SK-N-MC (cell line): ENCODE measurements at regions not wholly inside any gene's neighbourhood (a gene's known extent, or its start where the extent isn't known, plus 50 kb on each side); places are given as distances from the start of the nearest gene placed in this dataset.

Experiments used
- DNase-seq: peaks from one replicate; pipeline ENCODE4 v3.0.0-alpha.2; 2011; ENCODE audit warnings: low read depth, low spot score
- H3K27ac ChIP-seq: fragments of 200-600 bp; sonication (generic); 2 replicates; pipeline ENCODE4 v1.5.1; 2016; ENCODE audit warnings: mixed run types
- H3K36me3 ChIP-seq: fragments of 200-600 bp; sonication (generic); 2 replicates; pipeline ENCODE4 v1.6.1; 2017; ENCODE audit warnings: antibody characterized with exemption, low read length, mixed read lengths; ENCODE audit not compliant: insufficient read depth
- H3K4me3 ChIP-seq: fragments of 200-600 bp; sonication (generic); 2 replicates; pipeline ENCODE4 v1.5.1; 2016
- H3K9ac ChIP-seq: fragments of 200-600 bp; sonication (generic); 2 replicates; pipeline ENCODE4 v1.8.0; 2017; ENCODE audit warnings: mixed run types, mixed read lengths; ENCODE audit not compliant: insufficient read length
- H3K9me3 ChIP-seq: fragments of 200-600 bp; sonication (generic); 2 replicates; pipeline ENCODE4 v1.6.1; 2017; ENCODE audit warnings: low read depth, mild to moderate bottlenecking, antibody characterized with exemption, low read length, moderate library complexity, mixed read lengths
- EZH2 ChIP-seq: fragments of 200-600 bp; sonication (generic); IDR thresholded peaks from one replicate; pipeline ENCODE4 v1.6.1; 2017; ENCODE audit warnings: antibody characterized with exemption
- FOXP2 ChIP-seq: optimal IDR thresholded peaks from 2 replicates; pipeline ENCODE3; 2011; ENCODE audit warnings: mild to moderate bottlenecking, moderate library complexity; ENCODE audit not compliant: insufficient read depth; ENCODE audit errors: extremely low read length, control extremely low read depth
- POLR2AphosphoS5 ChIP-seq: IDR thresholded peaks from 2 replicates; pipeline ENCODE4 v1.6.1; 2012; ENCODE audit warnings: mild to moderate bottlenecking, low read depth, low read length, borderline replicate concordance

- no peaks in the 10 kb centered on the region for H3K36me3 ChIP-seq
- no peak overlapping the region for H3K27ac ChIP-seq
- no peak overlapping the region for H3K9ac ChIP-seq
- no peak overlapping the region for H3K4me3 ChIP-seq
- H3K9me3 ChIP-seq = no peaks in the 10 kb centered on the region
- no peak for TF ChIP-seq FOXP2
- TF ChIP-seq EZH2 = no peak
- TF ChIP-seq POLR2AphosphoS5 = no peak
- no peak for DNase-seq
These were observed 976.2 kb upstream of the FANCL start for GRCh38 chr2:59217360-59217759.

GRCh38 chr2:59206361-59206760 is 965.2 kb upstream of the FANCL start:
- Histone ChIP-seq H3K9ac (no peak overlapping the region), H3K27ac (no peak overlapping the region), H3K36me3 (no peaks in the 10 kb centered on the region), H3K4me3 (no peak overlapping the region), H3K9me3 (no peaks in the 10 kb centered on the region)
- DNase-seq = no peak
- no peak for TF ChIP-seq FOXP2
- no peak for TF ChIP-seq POLR2AphosphoS5
- TF ChIP-seq EZH2 = no peak

DNA sequence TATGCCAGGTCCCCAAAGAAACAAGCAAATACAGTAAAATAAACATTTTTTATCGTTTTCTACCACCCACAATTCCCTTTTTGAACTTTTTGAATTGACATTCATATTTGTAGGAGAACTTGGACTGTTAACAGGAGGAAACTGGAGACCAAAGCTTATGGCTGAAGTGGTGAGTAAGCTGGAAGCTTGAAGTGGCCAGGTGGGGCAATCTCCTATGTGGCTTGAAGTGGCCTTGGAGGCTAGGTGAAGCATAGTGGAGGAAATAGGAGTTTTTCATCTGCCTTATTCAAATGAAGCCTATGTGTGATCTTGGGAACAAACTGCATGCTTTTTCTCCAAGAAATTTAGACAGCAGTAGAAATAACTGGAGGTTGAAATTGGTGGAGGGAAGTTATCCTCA is 962.9 kb upstream of the FANCL start:
- no peak for DNase-seq
- TF ChIP-seq POLR2AphosphoS5 (no peak), EZH2 (no peak), FOXP2 (no peak)

GRCh38 chr2:59196491-59196890 is 955.4 kb upstream of the FANCL start:
- TF ChIP-seq POLR2AphosphoS5 (no peak), EZH2 (no peak), FOXP2 (no peak)
- Histone ChIP-seq H3K36me3 (no peaks in the 10 kb centered on the region), H3K27ac (no peak overlapping the region), H3K9me3 (no peaks in the 10 kb centered on the region), H3K4me3 (no peak overlapping the region), H3K9ac (no peak overlapping the region)
- DNase-seq = no peak

More for the DNA sequence above, 962.9 kb upstream of the FANCL start:
- Histone ChIP-seq H3K36me3 (no peaks in the 10 kb centered on the region), H3K9me3 (no peaks in the 10 kb centered on the region), H3K4me3 (no peak overlapping the region), H3K9ac (no peak overlapping the region), H3K27ac (no peak overlapping the region)

DNA sequence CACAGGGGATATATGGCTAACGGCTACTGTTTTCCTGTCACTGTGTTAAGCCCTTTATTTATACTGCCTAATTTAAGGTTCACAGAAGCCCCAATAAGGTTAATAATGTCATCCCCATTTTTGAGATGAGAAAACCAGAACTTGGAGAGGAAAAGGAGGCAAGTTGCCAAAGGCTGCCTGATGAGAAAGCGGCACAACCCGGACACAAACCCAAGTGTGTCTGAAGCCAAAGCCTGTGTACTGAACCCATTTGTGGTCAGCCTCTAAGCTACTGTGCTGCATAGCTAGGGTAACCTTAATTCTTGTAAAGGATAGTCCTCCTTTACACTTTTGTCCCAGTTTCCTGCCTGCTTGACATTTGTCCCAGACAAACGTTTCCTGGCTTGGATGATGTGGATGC is 954.7 kb upstream of the FANCL start:
- no peak for DNase-seq
- no peak overlapping the region for H3K4me3 ChIP-seq
- no peaks in the 10 kb centered on the region for H3K9me3 ChIP-seq
- H3K27ac ChIP-seq = no peak overlapping the region
- no peak overlapping the region for H3K9ac ChIP-seq
- TF ChIP-seq EZH2 (no peak), POLR2AphosphoS5 (no peak), FOXP2 (no peak)
- H3K36me3 ChIP-seq = no peaks in the 10 kb centered on the region

DNA sequence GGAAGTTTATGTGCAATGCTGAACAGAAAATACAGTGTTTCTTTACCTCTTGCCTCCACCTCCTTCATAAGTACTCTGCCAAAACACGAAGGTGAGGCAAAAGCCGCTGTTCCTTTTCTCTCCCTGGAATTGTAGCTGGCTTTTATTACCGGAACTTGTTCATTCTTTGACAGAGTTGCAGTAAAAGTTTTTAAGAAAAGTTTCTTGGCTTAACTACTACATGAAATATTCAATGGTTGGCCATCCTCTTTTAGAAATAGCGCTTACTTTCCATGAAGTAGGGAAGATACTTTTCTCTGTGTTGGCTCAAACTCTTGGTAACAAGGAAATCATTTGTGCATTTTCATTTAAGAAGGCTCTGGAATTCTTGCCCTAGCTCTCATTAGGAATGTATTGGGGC is 950.7 kb upstream of the FANCL start:
- no peak for DNase-seq
- Histone ChIP-seq H3K9me3 (no peaks in the 10 kb centered on the region), H3K27ac (no peak overlapping the region), H3K36me3 (no peaks in the 10 kb centered on the region), H3K4me3 (no peak overlapping the region), H3K9ac (no peak overlapping the region)
- TF ChIP-seq FOXP2 (no peak), POLR2AphosphoS5 (no peak), EZH2 (no peak)

DNA sequence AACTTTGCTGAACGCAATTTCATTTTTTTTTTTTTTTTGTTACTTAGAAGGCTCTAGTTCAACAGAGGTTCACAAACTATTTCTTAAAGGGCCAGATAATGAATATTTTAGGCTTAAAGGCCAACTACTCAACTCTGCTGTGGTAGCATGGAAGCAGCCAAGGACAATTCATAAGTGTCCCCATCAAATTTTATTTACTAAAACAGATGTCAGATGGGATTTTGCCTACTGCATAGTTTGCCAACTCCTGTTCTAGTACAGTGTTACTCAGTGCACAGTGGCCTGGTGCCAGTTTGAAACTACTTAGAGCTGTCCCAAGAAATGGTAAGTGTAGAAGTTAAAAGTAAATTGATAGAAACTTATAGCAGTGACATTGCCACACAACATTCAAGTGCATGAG is 949.4 kb upstream of the FANCL start:
- TF ChIP-seq EZH2 = no peak
- no peak for TF ChIP-seq POLR2AphosphoS5
- TF ChIP-seq FOXP2 = no peak
- no peak for DNase-seq
- no peaks in the 10 kb centered on the region for H3K9me3 ChIP-seq
- H3K9ac ChIP-seq = no peak overlapping the region
- H3K36me3 ChIP-seq = no peaks in the 10 kb centered on the region
- no peak overlapping the region for H3K4me3 ChIP-seq
- no peak overlapping the region for H3K27ac ChIP-seq

GRCh38 chr2:59184276-59185020 is 943.3 kb upstream of the FANCL start:
- H3K9me3 ChIP-seq = no peaks in the 10 kb centered on the region
- TF ChIP-seq EZH2 (no peak), POLR2AphosphoS5 (no peak), FOXP2 (no peak)
- H3K36me3 ChIP-seq = no peaks in the 10 kb centered on the region
- H3K4me3 ChIP-seq = no peak overlapping the region
- DNase-seq = no peak
- H3K9ac ChIP-seq = no peak overlapping the region
- no peak overlapping the region for H3K27ac ChIP-seq

DNA sequence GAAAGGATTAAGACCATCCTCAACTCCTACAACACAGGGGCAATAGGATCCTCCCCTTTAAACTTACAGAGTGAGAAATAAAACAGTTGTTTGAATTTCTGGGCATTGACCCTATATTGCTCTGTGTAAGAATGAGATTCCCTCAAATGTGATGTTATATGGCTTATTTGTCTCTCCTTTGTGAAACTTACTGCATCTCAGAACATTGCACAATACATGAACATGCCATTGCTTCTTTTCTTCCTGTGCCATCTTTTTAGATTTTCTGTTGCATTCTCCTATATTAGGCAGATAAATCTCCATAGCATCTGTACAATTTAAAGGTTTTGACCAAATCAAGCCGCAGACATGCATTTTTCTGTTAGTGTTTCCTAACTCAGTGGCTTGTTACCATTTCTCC is 941.9 kb upstream of the FANCL start:
- Histone ChIP-seq H3K36me3 (no peaks in the 10 kb centered on the region), H3K27ac (no peak overlapping the region), H3K9ac (no peak overlapping the region), H3K4me3 (no peak overlapping the region), H3K9me3 (no peaks in the 10 kb centered on the region)
- DNase-seq = no peak
- no peak for TF ChIP-seq EZH2
- TF ChIP-seq FOXP2 = no peak
- TF ChIP-seq POLR2AphosphoS5 = no peak
